CD4-positive, alpha-beta T cell treated with Interleukin-10 for 1 hour (primary cell): ENCODE measurements at regions not wholly inside any gene's neighbourhood (a gene's known extent, or its start where the extent isn't known, plus 50 kb on each side); places are given as distances from the start of the nearest gene placed in this dataset.

ENCODE experiments used
- DNase-seq: peaks from one replicate; pipeline ENCODE4 v3.0.0-alpha.2; 2020

DNA sequence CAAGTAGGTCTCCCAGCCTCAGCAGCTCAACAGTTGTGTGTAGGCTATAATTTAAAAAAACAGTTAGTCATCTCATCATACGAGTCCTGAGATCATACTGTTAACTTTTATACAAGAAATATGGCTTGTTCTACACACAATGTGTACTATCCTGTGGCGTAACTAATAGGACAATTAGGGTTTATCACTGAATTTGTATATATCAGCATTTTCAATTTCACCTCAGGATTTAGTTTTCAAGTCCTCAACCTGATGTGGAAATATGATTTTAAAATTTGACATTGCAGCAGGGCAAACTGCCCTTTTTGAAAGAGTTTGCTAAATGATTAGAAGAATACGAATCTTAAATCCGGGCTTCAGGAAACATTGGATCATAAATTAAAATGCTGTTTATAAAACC, 237.2 kb upstream of the CTBP2 start:
- no peak for DNase-seq

GRCh38 chr10:125396676-125397075, 236.3 kb upstream of the CTBP2 start:
- no peak for DNase-seq

DNA sequence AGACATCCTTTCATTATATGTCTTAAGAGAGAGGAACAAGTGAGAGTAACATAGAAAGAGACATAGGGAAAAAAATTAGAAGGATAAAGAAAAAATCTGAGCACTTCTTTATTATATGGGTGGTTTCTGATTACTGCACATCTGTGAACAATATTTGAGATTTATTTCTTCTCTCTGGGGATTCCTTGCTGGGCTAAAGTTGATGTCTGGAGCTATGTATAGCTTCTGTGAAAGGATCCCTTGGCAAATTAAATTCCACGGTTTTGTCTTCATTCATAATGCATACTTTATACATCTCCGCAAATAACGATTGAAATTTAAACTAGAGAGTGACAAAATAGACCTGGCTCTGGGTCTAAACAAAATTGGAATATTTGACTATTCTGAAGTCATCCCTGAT, 232.2 kb upstream of the CTBP2 start:
- DNase-seq, result no peak

DNA sequence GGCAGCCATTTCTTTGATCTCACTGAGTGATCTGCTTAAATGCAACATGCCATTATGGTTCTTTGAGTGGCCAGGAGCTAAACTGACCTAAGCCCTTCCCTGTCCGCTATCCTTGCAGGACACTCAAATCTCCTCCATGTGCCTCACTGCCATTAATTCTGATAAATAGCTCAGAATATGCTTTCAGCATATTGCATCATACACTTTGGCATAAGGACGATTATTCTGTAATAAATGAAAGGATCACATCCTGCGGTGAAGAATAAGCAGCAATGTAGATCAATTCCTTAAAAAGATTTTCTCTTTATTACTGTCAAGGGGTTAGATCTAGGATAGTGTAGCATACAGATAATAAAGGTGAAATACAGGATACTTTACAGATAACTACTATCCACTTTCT, 231.8 kb upstream of the CTBP2 start:
- no peak for DNase-seq

- no peak for DNase-seq
Observed at GRCh38 chr10:125389648-125390047, 229.3 kb upstream of the CTBP2 start.

GRCh38 chr10:125379592-125379991, 219.2 kb upstream of the CTBP2 start:
- no peak for DNase-seq

DNA sequence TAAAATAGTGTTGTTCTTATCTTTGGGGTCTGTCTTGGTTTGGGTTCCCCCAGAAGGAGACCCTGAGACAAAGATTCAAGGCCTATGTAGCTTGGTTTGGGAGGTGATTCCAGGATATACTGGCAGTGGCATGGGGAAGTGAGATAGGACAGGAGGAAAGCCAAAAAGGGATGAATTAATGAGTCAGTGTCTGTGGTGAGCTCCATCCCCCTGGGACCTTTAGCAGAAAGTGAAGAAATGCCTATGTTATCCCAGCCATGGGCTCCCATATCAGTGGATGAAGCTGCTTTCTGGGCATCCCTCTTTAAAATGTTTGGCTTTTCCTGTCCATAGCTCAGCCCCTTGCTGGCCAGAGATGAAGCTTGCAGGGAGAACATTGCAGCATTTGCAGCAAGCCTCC, 217.0 kb upstream of the CTBP2 start:
- DNase-seq, result no peak

- DNase-seq, result no peak
Observed at GRCh38 chr10:125375210-125375609, 214.8 kb upstream of the CTBP2 start.

DNA sequence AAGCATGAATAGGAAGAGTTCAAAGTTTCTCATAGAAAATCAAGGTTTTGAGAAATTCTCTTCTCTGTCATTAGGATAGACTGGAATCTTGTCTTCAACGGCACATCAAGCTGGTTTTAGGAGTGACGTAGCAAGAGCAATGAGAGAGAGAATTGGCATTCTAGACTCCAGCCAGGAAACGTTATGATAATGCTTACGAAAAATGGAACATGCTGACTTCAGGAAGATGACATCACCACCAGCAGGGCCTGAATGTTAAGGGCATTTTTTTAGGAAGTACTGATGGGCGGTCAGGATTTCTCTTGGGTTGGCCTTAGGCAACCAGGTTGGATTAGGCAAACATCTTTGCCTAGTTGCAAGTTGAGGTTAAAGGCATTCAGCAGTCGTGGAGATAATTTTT, 213.2 kb upstream of the CTBP2 start:
- DNase-seq, result no peak

DNA sequence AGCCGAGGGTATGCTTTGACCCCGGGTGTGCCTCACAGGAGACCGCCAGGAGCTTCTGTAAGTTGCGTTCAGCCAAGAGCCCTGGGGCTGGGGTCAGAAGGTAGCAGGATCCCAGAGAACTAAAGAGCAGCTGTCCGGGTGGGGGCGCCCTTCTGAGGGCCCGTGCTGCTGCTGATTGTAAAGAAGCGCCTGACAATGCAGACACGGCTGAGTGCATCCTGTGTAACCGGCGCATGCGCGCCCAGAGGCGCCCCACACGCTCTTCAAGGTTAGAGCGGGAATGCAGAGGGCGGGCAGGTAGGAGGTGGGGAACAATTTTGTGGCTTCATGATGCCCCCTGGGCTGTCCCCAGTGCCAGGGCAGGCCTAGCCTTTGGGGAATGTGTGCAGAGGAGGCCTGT, 210.2 kb upstream of the CTBP2 start:
- DNase-seq, result no peak

DNA sequence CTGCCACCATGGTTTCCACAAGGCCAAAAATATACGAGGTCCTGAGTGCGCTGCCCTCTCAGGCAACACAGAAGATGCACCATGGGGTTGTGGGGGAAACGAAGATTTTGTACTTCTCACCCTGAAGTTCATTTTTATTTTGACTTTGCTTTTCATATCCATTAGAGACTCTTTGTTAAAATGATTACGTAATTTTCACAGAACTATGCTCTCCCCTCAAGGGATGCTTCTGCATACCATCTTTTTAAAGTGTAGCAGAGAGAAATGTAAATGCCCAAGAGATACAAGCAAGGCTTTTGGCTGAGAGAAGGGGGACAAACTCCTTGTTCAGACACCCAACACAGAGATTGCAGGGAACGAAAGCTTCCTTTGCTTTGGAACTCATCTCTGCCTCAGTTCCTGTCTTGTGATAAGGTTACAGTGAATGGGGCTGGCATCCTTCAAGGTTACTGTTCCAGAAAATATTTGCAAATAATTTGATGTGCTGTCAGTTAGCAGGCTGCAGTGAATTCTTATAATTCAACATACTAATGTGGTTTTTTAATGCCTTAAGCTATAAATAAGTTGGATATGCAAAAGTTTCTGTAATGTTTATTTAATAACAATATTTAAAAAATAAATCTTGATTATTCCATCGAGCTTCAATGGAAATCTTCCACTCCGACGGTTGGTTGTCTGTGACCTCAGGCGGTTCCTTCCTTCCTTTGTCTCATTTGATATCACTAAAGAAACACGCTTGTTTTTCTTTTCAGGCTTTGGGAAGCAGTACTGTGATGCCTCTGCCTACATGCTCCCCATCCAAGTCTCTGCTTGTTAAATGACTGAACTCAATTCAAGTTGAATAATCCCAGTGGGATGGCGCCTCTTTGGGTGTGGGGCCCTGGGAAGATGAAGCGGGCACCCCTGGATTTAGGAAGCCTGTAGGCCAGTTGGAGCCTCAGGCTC, 209.3 kb upstream of the CTBP2 start:
- DNase-seq, result no peak

GRCh38 chr10:125368146-125368545, 207.8 kb upstream of the CTBP2 start:
- DNase-seq, result no peak

- no peak for DNase-seq
Observed at GRCh38 chr10:125363791-125364190, 203.4 kb upstream of the CTBP2 start.

- DNase-seq, result no peak
Observed at GRCh38 chr10:125362950-125363349, 202.6 kb upstream of the CTBP2 start.

- no peak for DNase-seq
Observed at GRCh38 chr10:125359401-125359800, 199.0 kb upstream of the CTBP2 start.

GRCh38 chr10:125355657-125356056, 195.3 kb upstream of the CTBP2 start:
- DNase-seq, result no peak

DNA sequence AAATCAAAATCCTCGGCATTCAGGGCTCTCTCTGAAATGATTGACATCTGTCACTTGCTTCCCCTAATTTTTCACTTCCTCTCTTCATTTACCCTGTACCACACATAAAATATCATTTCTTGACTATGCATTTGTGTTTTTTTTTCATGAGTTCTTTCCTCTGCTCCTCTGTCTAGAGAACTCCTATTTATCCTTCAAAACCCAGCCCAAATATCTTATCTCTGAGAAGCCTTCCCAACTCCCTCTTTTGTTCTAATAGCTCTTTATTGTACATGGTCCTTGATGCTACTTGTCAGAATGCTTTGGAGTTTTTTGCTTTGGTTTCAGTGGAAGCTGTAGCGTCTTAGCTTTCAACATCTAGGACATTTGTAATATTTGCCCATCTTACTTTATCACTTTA, 190.2 kb upstream of the CTBP2 start:
- no peak for DNase-seq

GRCh38 chr10:125348536-125348935, 188.2 kb upstream of the CTBP2 start:
- DNase-seq, result no peak

DNA sequence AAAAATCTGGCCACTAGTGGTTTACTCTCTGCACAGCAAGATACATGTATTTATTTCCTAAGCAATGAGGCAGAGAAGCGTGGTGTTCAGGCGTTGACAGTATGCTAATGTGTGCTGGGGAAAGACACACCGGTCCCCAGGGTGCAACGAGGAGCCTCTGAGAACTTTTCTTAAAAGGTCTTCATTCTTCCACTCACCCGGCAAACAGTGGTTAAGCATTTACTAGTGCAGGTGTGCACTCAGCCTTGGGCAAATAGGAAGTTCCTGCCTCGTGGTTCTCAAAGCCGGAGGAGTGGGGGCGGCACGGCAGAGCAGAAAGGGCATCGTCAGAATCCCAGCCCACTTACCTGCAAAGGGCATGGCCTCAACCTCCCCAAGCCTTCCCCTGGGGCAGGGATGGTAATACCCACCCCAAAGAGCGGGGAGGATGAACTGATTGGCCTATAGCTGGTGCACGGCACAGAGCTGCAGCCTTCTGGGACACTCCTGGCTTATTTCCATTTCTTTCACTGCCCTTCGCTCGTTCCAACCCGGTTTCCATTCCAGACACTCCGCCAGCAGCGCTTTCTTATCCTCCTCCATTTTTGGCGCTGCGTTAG, 184.3 kb upstream of the CTBP2 start:
- DNase-seq, result no peak

- DNase-seq, result no peak
Observed at GRCh38 chr10:125343983-125344382, 183.6 kb upstream of the CTBP2 start.

- DNase-seq, result no peak
Observed at GRCh38 chr10:125343118-125343925, 183.0 kb upstream of the CTBP2 start.

GRCh38 chr10:125341611-125342010, 181.2 kb upstream of the CTBP2 start:
- DNase-seq, result no peak

DNA sequence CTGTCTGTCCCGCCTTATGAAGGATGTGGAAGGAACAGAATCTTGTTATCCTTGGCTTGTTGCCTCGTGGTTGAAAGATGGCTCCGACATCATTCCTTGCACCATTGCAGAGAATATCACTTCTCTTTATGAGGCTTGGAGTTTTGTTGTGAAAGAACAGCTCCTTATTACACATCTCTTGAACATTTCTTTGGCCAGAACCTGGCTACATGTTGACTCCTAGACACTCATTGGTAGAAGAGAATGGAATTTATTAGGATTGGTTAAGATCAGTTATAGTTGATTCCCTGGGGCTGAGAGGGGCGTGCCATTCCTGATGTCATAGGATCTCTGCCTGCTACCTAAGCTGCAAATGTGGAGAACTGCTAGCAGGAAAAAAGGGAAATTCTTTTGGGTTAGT, 180.5 kb upstream of the CTBP2 start:
- no peak for DNase-seq

DNA sequence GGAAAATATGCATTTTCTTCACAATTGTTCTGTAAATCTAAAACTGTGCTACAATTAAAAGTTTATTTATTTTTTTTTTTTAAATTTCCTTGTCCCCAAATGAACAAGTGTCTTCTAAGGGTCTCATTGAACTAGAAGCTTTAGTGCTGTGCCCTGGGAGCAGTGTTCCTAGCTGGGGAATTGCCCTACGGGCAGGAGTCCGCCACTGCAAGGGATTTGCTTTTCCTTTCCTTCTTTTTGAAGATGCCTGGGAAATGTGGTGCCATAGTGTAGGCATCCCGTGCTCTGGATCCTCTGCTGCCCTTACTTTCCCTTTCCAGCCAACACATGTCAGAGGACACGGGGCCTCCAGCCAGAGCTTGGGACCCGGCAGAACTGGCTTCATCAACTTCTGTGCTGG, 177.1 kb upstream of the CTBP2 start:
- DNase-seq, result no peak
